H1 (cell line): ENCODE measurements at regions not wholly inside any gene's neighbourhood (a gene's known extent, or its start where the extent isn't known, plus 50 kb on each side); places are given as distances from the start of the nearest gene placed in this dataset.

Experiments used
- CTCF ChIP-seq, 3 experiments: IDR thresholded peaks; 1 replicate in 2 of 3; 2 replicates in 1 of 3; pipeline versions ENCODE4 v1.5.1 to v1.6.1; 2011; ENCODE audit warnings: low read length in 3 of 3, mild to moderate bottlenecking in 3 of 3, inconsistent platforms in 2 of 3, low read depth in 1 of 3, moderate library complexity in 1 of 3; ENCODE audit not compliant: insufficient read depth in 1 of 3; ENCODE audit errors: control extremely low read depth in 1 of 3
- EP300 ChIP-seq, 2 experiments: IDR thresholded peaks; 1 replicate in 1 of 2; 2 replicates in 1 of 2; pipeline ENCODE4 v1.6.1; 2011 to 2012; ENCODE audit warnings: low read depth in 2 of 2, low read length in 2 of 2, mild to moderate bottlenecking in 2 of 2, borderline replicate concordance in 1 of 2, inconsistent platforms in 1 of 2, moderate library complexity in 1 of 2
- SP1 ChIP-seq: IDR thresholded peaks from 2 replicates; pipeline ENCODE4 v1.6.1; 2011; ENCODE audit warnings: low read depth, low read length
- TAF1 ChIP-seq: IDR thresholded peaks from 2 replicates; pipeline ENCODE4 v1.6.1; 2011; ENCODE audit warnings: mild to moderate bottlenecking, low read depth, low read length

GRCh38 chr11:45393334-45393733, 107.2 kb upstream of the SYT13 start:
- no peak for TF ChIP-seq CTCF (IDR thresholded peaks at IDR 0.05; ENCODE audit: control extremely low read depth in 1 of 3, insufficient read depth in 1 of 3, low read depth in 1 of 3, low read length in 3 of 3)
- no peak for TF ChIP-seq EP300 (IDR thresholded peaks at IDR 0.05; ENCODE audit: borderline replicate concordance in 1 of 2, low read depth in 2 of 2, low read length in 2 of 2)
- no peak for TF ChIP-seq SP1
- no peak for TF ChIP-seq TAF1
